Endothelial cell (in vitro differentiated cells): ENCODE measurements at regions not wholly inside any gene's neighbourhood (a gene's known extent, or its start where the extent isn't known, plus 50 kb on each side); places are given as distances from the start of the nearest gene placed in this dataset.

Source experiments
- DNase-seq: peaks from one replicate; pipeline ENCODE4 v3.0.0; 2021; ENCODE audit warnings: low spot score
- H3K27ac Mint-ChIP-seq: one replicate; pipeline ENCODE4 v1.8.0; 2021; ENCODE audit warnings: mixed read lengths, inconsistent platforms; ENCODE audit not compliant: unreplicated experiment
- H3K27me3 Mint-ChIP-seq: one replicate; pipeline ENCODE4 v1.8.0; 2021; ENCODE audit warnings: mild to moderate bottlenecking, moderate library complexity, mixed read lengths, inconsistent platforms; ENCODE audit not compliant: unreplicated experiment
- H3K36me3 Mint-ChIP-seq: one replicate; pipeline ENCODE4 v1.8.0; 2021; ENCODE audit warnings: mild to moderate bottlenecking, low read depth, mixed read lengths, inconsistent platforms; ENCODE audit not compliant: unreplicated experiment
- H3K4me1 Mint-ChIP-seq: one replicate; pipeline ENCODE4 v1.8.0; 2021; ENCODE audit warnings: mild to moderate bottlenecking, mixed read lengths, inconsistent platforms; ENCODE audit not compliant: unreplicated experiment
- H3K4me3 Mint-ChIP-seq: one replicate; pipeline ENCODE4 v1.8.0; 2021; ENCODE audit warnings: mild to moderate bottlenecking, mixed read lengths, inconsistent platforms; ENCODE audit not compliant: unreplicated experiment
- H3K9me3 Mint-ChIP-seq: one replicate; pipeline ENCODE4 v1.8.0; 2021; ENCODE audit warnings: mixed read lengths, inconsistent platforms; ENCODE audit not compliant: unreplicated experiment
- CTCF ChIP-seq: fragments of 200-600 bp; sonication (generic); IDR thresholded peaks from one replicate; pipeline ENCODE4 v1.5.0; 2021; ENCODE audit warnings: antibody characterized with exemption; ENCODE audit not compliant: unreplicated experiment

- DNase-seq: no peak
- Mint-ChIP-seq H3K4me1 (no peaks in the 10 kb centered on the region), H3K27ac (no peak overlapping the region), H3K27me3 (no peaks in the 10 kb centered on the region), H3K4me3 (no peak overlapping the region), H3K36me3 (no peaks in the 10 kb centered on the region), H3K9me3 (no peaks in the 10 kb centered on the region)
- no peak for TF ChIP-seq CTCF
These were observed 138.9 kb upstream of the RARB start for GRCh38 chr3:25289156-25289555.

GRCh38 chr3:25289663-25290062 is 138.4 kb upstream of the RARB start:
- Mint-ChIP-seq H3K9me3 (no peaks in the 10 kb centered on the region), H3K36me3 (no peaks in the 10 kb centered on the region), H3K27ac (no peak overlapping the region), H3K4me3 (no peak overlapping the region), H3K27me3 (no peaks in the 10 kb centered on the region), H3K4me1 (no peaks in the 10 kb centered on the region)
- no peak for TF ChIP-seq CTCF
- no peak for DNase-seq

GRCh38 chr3:25291481-25291905 is 136.6 kb upstream of the RARB start:
- H3K36me3 Mint-ChIP-seq: no peaks in the 10 kb centered on the region
- H3K27me3 Mint-ChIP-seq: no peaks in the 10 kb centered on the region
- H3K4me1 Mint-ChIP-seq: no peaks in the 10 kb centered on the region
- no peak for TF ChIP-seq CTCF
- H3K9me3 Mint-ChIP-seq: no peaks in the 10 kb centered on the region
- H3K27ac Mint-ChIP-seq: no peak overlapping the region
- DNase-seq: no peak
- no peak overlapping the region for H3K4me3 Mint-ChIP-seq

DNA sequence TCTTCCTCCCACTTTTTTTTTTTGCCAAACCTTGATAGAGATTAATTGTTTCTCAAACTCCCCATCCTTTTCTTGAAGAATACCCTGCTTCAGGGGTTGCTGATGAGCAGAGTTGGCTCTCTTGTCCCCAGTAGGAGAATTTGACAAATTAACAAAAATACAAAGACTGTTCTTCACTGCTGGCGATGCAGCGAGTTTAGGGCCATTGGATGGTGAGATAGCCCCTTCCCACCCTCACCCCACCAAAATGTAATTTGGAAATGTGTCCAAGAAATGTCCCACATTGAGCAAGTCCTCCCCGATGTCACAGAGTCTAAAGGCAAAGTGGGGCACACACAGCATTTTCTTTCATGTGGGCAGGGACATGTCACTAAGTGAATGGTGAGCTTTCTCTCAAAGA is 136.0 kb upstream of the RARB start:
- no peak overlapping the region for H3K4me3 Mint-ChIP-seq
- no peak for TF ChIP-seq CTCF
- no peaks in the 10 kb centered on the region for H3K9me3 Mint-ChIP-seq
- H3K27ac Mint-ChIP-seq: no peak overlapping the region
- no peaks in the 10 kb centered on the region for H3K36me3 Mint-ChIP-seq
- no peak for DNase-seq
- H3K27me3 Mint-ChIP-seq: no peaks in the 10 kb centered on the region
- H3K4me1 Mint-ChIP-seq: no peaks in the 10 kb centered on the region

GRCh38 chr3:25292595-25292994 is 135.5 kb upstream of the RARB start:
- no peak for DNase-seq
- H3K9me3 Mint-ChIP-seq: no peaks in the 10 kb centered on the region
- H3K27ac Mint-ChIP-seq: no peak overlapping the region
- TF ChIP-seq CTCF: no peak
- no peaks in the 10 kb centered on the region for H3K27me3 Mint-ChIP-seq
- H3K4me3 Mint-ChIP-seq: no peak overlapping the region
- H3K4me1 Mint-ChIP-seq: no peaks in the 10 kb centered on the region
- H3K36me3 Mint-ChIP-seq: no peaks in the 10 kb centered on the region
